A673 (cell line): ENCODE measurements at regions not wholly inside any gene's neighbourhood (a gene's known extent, or its start where the extent isn't known, plus 50 kb on each side); places are given as distances from the start of the nearest gene placed in this dataset.

Experiments
- EZH2 ChIP-seq: fragments of 200-600 bp; sonication (generic); IDR thresholded peaks from 2 replicates; pipeline ENCODE4 v1.6.1; 2017; ENCODE audit warnings: borderline replicate concordance, low read depth, mild to moderate bottlenecking, mixed read lengths, antibody characterized with exemption, low read length; ENCODE audit not compliant: poor library complexity, severe bottlenecking
- TF ChIP-seq, protein P1 (sequence below): fragments of 300-800, 200-600 bp; sonication (generic); conservative IDR thresholded peaks from 2 replicates; pipeline ENCODE4 v1.5.1; 2017; ENCODE audit warnings: low read depth, mild to moderate bottlenecking, antibody characterized with exemption, low read length, moderate library complexity, mixed read lengths

DNA sequence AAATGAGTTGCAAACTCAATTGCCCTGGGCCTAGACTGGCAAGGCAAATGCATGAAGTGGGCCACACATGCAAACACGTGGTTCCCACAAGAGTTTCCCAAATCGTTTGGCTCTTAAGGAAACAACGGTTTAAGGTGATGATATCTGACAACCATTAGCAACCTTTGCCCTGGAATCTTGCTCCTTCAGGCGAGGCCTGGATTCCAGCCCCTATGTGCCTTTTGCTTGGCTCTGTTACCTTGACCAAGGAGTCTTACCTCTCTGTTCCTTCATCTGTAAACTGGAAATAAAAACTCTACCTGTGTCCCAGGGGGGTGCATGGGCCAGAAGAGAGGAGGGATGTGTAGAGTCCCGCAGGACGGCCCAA, 72.1 kb upstream of the CASZ1 start:
- TF ChIP-seq, protein P1, sequence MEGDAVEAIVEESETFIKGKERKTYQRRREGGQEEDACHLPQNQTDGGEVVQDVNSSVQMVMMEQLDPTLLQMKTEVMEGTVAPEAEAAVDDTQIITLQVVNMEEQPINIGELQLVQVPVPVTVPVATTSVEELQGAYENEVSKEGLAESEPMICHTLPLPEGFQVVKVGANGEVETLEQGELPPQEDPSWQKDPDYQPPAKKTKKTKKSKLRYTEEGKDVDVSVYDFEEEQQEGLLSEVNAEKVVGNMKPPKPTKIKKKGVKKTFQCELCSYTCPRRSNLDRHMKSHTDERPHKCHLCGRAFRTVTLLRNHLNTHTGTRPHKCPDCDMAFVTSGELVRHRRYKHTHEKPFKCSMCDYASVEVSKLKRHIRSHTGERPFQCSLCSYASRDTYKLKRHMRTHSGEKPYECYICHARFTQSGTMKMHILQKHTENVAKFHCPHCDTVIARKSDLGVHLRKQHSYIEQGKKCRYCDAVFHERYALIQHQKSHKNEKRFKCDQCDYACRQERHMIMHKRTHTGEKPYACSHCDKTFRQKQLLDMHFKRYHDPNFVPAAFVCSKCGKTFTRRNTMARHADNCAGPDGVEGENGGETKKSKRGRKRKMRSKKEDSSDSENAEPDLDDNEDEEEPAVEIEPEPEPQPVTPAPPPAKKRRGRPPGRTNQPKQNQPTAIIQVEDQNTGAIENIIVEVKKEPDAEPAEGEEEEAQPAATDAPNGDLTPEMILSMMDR = no peak
- no peak for TF ChIP-seq EZH2
